Right lobe of liver (tissue), 4 donors: ENCODE measurements at regions not wholly inside any gene's neighbourhood (a gene's known extent, or its start where the extent isn't known, plus 50 kb on each side); places are given as distances from the start of the nearest gene placed in this dataset.

Source experiments
- POLR2A ChIP-seq: fragments of 450-650 bp; IDR thresholded peaks from one replicate; pipeline ENCODE4 v1.6.1; 2017; ENCODE audit warnings: antibody characterized with exemption, mild to moderate bottlenecking
- TF ChIP-seq, protein P1 (sequence below), 4 donors: fragments of 200-600 bp in 3 of 4; fragments of 450-650 bp in 1 of 4; IDR thresholded peaks; one replicate each; pipeline versions ENCODE4 v1.5.1 to v1.8.0; 2016 to 2022; ENCODE audit warnings: antibody characterized with exemption in 4 of 4, mild to moderate bottlenecking in 2 of 4
- donor health status: DM: no; HTN: no; CAD: no.
- donor health status: DM: no; HTN: no; CAD: no.
- donor health status: DM: no; HTN: yes; CAD: no.

- TF ChIP-seq, protein P1, sequence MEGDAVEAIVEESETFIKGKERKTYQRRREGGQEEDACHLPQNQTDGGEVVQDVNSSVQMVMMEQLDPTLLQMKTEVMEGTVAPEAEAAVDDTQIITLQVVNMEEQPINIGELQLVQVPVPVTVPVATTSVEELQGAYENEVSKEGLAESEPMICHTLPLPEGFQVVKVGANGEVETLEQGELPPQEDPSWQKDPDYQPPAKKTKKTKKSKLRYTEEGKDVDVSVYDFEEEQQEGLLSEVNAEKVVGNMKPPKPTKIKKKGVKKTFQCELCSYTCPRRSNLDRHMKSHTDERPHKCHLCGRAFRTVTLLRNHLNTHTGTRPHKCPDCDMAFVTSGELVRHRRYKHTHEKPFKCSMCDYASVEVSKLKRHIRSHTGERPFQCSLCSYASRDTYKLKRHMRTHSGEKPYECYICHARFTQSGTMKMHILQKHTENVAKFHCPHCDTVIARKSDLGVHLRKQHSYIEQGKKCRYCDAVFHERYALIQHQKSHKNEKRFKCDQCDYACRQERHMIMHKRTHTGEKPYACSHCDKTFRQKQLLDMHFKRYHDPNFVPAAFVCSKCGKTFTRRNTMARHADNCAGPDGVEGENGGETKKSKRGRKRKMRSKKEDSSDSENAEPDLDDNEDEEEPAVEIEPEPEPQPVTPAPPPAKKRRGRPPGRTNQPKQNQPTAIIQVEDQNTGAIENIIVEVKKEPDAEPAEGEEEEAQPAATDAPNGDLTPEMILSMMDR (IDR thresholded peaks at IDR 0.05): no peak
- TF ChIP-seq POLR2A: no peak
These were observed 1651.5 kb downstream of the LRRC4C start for GRCh38 chr11:39807904-39808303.
